ENCODE measurements at regions not wholly inside any gene's neighbourhood (a gene's known extent, or its start where the extent isn't known, plus 50 kb on each side); places are given as distances from the start of the nearest gene placed in this dataset.

DNA sequence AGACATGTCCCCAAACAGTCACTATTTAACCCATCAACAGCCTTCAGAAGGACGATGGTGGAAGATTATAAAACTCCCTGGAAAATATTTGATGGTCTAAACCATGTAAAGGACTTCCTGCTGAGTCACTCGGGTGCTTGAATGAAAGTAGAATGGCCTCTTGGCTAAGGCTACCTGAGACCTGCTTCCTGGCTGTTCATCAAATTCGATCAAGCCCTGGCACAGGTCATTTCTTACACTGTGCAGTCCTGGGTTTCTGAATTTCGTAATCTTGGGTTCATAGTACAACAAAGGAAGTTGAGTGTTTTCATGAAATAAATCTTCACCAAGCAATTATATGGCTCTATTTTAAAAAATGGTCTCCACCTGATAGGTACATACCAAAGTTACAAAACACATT lies 260.3 kb upstream of the RNF32 start:
- no peak overlapping the region for H3K27ac ChIP-seq (ENCODE audit: low read depth in 2 of 2, low read length in 2 of 2)
- FAIRE-seq (no peak), DNase-seq (no peak)
- intact Hi-C loops (cut with DNase I) = no loop called here
- TF ChIP-seq CTCF (IDR thresholded peaks at IDR 0.05; ENCODE audit: borderline replicate concordance, extremely low read depth, insufficient read depth) = no peak
- H3K27me3 ChIP-seq (ENCODE audit: control insufficient read depth, insufficient read depth, low read length) = no peaks in the 10 kb centered on the region
- no peak overlapping the region for H3K9ac ChIP-seq (ENCODE audit: low read length in 3 of 3)
- H3K36me3 ChIP-seq (ENCODE audit: control insufficient read depth in 2 of 3, insufficient read depth in 3 of 3, low read length in 3 of 3) = no peaks in the 10 kb centered on the region
- peaks cover 0 to 4% (median 0%) of the 10 kb centered on the region in 3 donors for H3K4me1 ChIP-seq (ENCODE audit: control insufficient read depth in 2 of 3, insufficient read depth in 2 of 3, low read depth in 1 of 3, low read length in 3 of 3)
- no peak overlapping the region for H3K4me3 ChIP-seq (ENCODE audit: low read length in 3 of 3)
- H3K9me3 ChIP-seq (ENCODE audit: control insufficient read depth in 2 of 3, insufficient read depth in 1 of 3, low read length in 3 of 3) = no peaks in the 10 kb centered on the region

DNA sequence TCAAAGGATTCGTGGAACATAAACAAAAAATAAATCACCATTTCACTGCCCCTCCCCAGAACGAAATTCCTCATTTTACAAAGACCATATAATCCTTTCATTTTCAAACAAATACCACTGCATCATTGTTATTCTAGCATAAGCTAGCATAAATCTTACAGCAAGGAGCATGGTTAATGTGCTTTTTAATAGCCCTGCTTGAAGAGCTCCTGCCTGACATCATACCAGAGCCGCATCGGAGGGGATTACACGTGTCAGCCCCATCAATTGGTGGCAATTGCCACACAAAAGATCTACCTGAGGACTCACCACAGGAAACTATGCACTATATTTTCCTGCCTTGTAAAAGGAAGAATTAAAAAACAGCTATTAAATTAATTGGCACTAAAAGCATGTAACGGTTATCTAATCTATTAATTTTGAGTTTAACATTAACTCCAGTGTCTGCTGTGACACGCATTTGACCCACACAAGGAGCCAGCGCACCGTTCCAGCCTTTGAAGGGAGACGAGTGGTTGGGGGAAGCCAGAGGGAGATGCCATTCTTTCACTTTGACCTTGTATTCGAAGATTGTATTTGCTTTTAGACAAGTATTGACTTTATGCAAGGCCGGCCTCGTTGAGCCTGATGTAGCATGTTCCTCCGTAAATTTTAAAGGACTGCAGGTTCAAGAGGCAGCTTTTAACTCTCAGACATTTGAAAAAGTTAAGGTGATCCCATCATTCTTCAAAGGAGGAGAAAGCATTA lies 261.1 kb upstream of the RNF32 start:
- H3K4me3 ChIP-seq (ENCODE audit: low read length in 3 of 3) = no peak overlapping the region
- H3K36me3 ChIP-seq (ENCODE audit: control insufficient read depth in 2 of 3, insufficient read depth in 3 of 3, low read length in 3 of 3) = no peaks in the 10 kb centered on the region
- H3K9ac ChIP-seq (ENCODE audit: low read length in 3 of 3) = no peak overlapping the region
- peaks cover 0 to 4% (median 0%) of the 10 kb centered on the region in 3 donors for H3K4me1 ChIP-seq (ENCODE audit: control insufficient read depth in 2 of 3, insufficient read depth in 2 of 3, low read depth in 1 of 3, low read length in 3 of 3)
- DNase-seq (no peak), FAIRE-seq (no peak)
- intact Hi-C loops (cut with DNase I) = no loop called here
- H3K27ac ChIP-seq (ENCODE audit: low read depth in 2 of 2, low read length in 2 of 2) = no peak overlapping the region
- no peaks in the 10 kb centered on the region for H3K9me3 ChIP-seq (ENCODE audit: control insufficient read depth in 2 of 3, insufficient read depth in 1 of 3, low read length in 3 of 3)
- H3K27me3 ChIP-seq (ENCODE audit: control insufficient read depth, insufficient read depth, low read length) = no peaks in the 10 kb centered on the region
- TF ChIP-seq CTCF (IDR thresholded peaks at IDR 0.05; ENCODE audit: borderline replicate concordance, extremely low read depth, insufficient read depth) = no peak

DNA sequence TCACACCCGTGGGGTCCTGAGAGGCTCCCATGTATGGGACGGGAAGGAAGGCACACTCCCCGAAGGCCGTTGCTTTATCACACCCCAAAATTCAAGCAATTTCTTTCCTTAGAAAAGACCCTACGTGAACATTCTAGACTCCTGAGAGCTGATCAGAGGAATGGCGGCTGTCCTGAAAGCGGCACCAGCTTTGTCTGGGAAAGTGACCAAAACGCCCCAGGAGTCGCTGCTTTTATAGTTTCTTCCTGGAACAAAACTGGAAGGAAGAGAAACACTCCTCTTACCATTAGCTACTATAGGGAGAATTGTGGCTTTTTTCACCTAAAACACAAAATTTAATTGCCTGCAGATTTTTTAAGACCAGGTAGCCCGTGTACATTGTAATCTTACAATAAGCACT lies 261.8 kb upstream of the RNF32 start:
- Histone ChIP-seq H3K9me3 (ENCODE audit: control insufficient read depth in 2 of 3, insufficient read depth in 1 of 3, low read length in 3 of 3) (no peaks in the 10 kb centered on the region), H3K4me3 (ENCODE audit: low read length in 3 of 3) (no peak overlapping the region), H3K36me3 (ENCODE audit: control insufficient read depth in 2 of 3, insufficient read depth in 3 of 3, low read length in 3 of 3) (no peaks in the 10 kb centered on the region), H3K27me3 (ENCODE audit: control insufficient read depth, insufficient read depth, low read length) (no peaks in the 10 kb centered on the region), H3K9ac (ENCODE audit: low read length in 3 of 3) (no peak overlapping the region), H3K27ac (ENCODE audit: low read depth in 2 of 2, low read length in 2 of 2) (no peak overlapping the region), H3K4me1 (ENCODE audit: control insufficient read depth in 2 of 3, insufficient read depth in 2 of 3, low read depth in 1 of 3, low read length in 3 of 3) (peaks cover 0 to 4% (median 0%) of the 10 kb centered on the region in 3 donors)
- TF ChIP-seq CTCF (IDR thresholded peaks at IDR 0.05; ENCODE audit: borderline replicate concordance, extremely low read depth, insufficient read depth) = no peak
- no peak for DNase-seq
- FAIRE-seq = no peak
- intact Hi-C loops (cut with DNase I) = no loop called here

Data from kidney (tissue), 13 donors.